ENCODE measurements at regions not wholly inside any gene's neighbourhood (a gene's known extent, or its start where the extent isn't known, plus 50 kb on each side); places are given as distances from the start of the nearest gene placed in this dataset.

DNA sequence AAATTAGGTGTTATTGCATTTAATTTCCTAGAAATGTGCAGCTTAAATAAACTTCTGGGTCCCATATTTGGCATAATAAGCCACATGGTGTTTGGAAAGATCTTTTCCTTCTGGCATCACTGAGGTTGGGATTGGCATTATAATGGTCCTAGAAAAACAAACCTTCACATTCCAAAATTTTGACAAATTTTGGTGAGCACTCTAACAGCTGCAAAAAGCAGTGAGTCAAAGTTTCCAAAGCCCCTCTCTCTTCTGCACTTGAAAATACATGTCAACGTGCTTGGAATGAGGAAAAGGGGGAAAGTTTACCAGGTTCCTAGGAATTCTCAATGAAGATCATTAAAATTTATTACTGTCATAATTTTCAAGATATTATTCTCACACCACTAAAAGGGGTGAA lies 77.8 kb upstream of the STK17B start:
- no peak for FAIRE-seq

DNA sequence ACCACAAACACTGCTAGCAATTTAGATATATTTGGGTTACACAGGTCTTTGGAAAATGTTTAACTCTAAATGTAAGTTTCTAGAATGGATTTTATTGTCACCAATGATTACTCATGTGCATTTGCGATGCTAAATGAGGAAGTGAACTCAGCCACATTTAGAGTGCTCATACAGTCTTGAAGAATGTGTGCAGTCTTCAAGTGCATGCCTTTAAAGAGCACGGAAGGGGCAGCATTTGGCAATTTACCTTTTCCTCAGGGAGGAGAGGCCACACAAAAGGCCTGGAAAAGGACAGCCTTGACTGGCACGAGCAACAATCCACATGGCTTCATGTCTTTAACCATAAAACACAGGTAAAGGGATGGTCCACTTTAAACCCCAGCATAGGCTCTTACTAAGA lies 78.5 kb upstream of the STK17B start:
- FAIRE-seq = no peak

DNA sequence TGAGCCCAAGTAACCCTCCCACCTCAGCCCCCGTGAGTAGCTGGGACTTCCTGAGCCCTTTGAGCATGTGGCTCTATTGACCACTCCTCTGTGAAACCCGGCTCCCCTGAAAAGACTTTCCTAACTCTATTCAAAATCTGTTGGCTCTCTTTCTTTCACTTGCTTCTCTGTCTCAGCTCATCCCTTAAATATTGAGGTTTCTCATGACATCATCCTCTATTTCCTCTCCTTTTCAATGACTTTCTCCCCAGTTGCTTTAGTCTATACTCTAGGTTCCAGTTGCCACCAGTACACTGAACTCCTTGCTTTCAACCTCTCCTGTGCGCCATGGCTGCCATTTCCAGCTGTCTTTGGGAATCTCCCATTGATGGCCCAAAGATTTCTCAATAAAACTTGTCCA lies 79.8 kb upstream of the STK17B start:
- FAIRE-seq = no peak

DNA sequence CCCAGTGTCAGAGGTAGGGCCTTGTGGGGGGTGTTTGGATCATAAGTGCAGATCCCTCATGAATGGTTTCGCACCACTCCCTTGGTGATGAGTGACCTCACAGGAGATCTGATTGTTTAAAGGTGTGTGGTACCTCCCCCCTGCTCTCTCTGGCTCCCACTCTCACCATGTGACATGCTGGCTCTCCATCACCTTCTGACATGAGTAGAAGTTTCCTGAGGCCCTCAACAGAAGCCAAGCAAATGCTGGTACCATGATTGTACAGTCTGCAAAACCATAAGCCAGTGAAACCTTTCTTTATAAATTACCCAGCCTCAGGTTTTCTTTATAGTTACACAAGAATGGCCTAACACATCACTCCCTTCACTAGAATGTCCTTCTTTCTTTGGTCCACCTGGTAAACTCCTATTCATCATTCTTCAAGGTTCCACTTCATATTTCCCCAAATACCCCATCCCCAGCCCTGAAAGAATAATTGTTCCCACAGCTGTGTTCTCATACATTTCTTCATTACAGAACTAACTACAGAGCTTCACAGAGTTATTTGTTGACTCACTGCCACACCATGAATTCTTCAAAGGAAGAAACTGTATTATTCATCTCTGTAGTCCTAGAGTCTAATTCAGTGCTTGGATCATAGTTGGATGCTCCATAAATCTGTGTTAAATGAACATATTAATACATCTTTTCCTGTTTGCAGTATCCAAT lies 81.2 kb upstream of the STK17B start:
- no peak for FAIRE-seq

DNA sequence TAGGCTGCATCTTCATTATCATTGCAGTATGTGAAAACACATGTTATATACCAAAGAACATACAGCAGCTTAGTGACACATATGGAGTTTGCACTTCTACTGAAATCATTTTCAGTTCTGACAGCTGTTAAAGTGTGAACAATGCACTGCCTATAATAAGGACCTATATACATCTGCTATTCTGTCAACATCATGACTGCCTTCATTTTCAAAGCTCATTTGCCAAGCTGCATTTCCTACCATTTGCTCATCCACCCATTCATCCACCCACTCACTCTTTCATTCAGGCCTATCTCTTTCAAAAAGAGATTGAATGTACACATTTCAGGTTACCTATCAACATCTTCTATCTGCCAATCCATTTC lies 81.7 kb upstream of the STK17B start:
- FAIRE-seq = no peak

DNA sequence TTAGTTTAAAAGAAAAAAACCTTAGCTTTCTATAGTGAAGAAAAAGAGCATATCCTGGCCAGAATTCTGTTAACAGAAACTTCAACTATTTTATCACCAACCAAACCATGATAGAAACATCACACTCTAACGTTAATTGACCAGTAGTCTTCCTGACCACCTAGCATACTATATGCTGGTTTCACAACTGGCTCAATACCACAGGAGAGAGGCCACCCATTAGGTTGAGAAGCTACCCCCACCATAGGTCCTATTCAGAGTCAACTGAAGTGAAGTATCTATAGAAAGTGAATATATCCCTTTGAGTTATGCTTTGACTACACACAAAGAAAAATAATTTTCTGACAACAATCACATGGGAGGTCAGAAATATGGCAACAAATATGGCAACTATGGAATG lies 85.2 kb upstream of the STK17B start:
- no peak for FAIRE-seq

DNA sequence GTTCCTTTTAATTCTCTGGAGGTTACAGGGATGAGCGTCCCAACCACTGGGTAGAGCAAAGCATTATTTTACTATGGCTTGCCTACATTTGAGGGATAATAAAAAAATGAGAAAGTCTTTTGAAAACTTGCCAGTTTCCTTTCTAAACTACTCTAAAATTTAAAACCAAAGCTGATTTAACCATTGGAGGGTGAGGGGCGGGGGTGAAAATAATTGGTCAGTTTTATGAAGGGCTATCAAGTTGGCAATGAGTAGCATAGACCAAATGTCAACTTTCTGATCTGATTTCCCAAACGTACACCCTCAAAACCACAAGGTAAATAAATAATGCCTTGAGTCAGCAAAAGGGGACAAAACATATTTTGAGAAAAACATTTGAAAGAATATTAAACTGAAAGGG lies 85.7 kb upstream of the STK17B start:
- FAIRE-seq = no peak

DNA sequence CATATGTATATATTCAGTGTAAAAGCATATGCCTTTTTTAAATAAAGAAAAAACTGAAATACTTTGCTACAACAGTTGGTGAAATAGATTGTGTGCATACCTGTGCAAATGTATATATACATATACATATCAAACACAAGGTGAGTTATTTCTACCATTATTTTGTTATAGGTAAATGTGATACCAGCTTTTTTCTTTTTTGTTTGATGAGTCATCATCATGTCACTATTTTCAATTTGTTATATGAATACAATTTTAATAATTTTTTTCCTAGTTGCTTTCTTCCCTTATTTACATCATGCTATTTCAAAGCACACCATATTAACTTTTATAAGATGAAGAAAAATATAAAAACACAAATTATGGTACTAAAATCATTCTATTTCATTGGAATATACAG lies 87.0 kb upstream of the STK17B start:
- no peak for FAIRE-seq

DNA sequence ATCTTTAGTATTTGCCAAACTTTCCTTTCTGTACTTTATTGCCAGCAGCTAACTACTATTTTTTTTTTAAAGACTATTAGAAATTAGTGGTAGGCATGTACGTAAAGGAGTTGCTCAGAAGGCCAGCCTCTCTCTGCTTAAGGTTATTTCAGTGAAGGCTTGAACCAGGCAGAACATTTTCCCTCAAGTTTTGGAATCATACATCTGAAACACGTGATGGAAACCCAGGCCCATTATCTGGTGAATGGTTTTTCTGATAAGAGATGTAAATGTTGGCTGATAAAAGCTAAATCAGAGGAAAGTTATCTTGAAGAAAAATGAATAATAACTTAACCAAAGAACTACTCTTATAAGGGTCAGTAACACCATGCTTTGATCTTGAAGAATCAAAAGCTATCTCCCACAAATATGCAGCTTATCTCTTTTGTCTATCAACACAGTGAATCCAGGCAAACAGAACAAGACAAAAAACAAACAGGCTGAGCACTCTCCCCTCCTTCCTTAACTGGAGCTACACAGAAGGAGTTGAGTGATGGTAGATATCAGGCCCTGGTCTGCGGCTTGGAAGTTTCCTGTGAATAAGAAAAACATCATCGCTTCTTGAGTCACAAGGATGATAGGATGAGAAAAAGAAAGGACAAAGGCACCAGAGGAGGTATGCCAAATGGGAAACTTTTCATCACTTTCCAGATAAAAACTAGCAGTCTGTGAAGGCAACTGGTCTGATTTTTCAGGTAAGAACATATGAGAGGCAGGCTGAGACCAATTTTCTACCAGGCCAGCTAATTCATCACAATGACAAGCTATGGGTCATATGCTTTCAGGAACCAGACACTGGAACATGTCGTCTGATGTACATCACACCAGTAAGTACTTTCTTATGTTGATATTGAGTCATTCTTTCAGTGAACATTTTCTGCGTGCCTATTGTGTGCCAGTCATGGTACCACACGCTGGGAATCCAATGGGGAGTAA lies 88.4 kb upstream of the STK17B start:
- no peak for FAIRE-seq

DNA sequence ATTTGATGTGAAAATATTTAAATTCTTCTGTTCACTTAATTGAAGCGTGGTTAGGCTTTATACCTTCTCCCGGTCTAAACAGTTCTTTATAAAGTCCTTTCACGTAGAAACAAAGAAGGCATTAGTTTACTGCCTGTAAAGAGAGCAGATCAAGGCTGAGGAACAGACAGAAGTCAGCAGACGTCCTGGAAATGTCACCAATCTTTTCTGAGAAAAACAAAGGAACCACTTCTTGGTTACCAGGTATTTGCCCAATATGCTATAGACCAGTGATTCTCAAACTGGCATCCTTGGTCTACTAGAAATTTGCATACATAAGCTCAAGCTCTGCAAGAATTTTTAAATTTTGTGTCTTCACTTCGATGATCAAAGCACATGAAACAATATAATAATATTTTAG lies 89.2 kb upstream of the STK17B start:
- FAIRE-seq = no peak

DNA sequence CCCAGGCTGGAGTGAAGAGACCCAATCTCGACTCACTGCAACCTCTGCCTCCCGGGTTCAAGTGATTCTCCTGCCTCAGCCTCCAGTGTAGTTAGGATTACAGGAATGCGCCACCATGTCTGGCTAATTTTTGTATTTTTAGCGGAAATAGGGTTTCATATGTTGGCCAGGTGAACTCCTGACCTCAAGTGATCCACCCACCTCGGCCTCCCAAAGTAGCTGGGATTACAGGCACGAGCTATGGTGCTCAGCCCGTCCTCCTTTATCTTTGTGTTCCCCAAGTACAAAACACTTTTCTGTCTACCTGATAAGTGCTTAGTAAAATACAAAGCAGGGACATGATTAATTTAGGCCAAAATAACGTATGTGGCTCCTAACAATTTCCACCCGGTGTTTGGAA lies 91.2 kb upstream of the STK17B start:
- no peak for FAIRE-seq

DNA sequence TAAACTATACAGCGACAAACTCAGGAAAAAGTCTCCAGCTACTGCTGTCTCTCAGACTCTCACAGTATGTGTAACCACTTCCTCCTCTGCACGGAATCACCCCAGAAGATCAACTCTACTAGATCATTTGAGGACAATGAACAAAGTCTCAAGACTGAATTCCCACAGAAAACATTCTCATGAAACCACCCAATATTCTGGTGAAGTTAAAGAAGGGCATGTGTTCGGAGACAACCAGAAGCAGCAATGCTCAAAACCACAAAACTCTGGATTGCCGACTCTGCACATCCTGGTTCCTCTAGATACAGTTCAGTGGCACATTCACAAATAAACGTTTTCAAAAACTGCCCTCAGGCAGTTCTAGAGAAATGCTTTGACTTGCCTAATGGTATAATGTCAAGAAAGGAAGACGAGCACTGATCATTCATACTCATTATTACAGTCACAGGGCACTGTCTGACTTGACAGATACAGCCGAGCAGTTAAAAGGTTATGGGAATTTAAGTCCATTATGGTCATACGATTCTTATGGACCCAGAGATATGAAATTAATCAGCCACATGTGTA lies 91.9 kb upstream of the STK17B start:
- FAIRE-seq = no peak

DNA sequence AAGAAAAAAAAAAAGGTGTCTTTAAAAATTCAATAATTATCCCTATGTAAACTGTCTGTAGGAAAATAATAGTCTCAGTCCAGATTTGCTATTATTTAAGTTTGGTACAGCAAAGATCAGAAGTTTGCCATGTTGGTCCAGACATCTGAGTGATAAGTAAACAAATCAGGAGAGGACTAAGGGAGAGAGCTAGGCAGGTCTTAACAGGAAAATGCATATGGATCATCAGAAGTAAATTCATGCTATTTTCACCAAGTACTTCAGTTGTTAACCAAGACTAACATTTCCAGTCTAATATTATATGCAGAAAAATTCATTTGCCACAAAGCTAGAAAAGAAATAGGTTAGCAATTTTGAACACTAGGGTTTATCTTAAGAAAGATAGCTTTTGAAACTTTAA lies 95.0 kb upstream of the STK17B start:
- no peak for FAIRE-seq

DNA sequence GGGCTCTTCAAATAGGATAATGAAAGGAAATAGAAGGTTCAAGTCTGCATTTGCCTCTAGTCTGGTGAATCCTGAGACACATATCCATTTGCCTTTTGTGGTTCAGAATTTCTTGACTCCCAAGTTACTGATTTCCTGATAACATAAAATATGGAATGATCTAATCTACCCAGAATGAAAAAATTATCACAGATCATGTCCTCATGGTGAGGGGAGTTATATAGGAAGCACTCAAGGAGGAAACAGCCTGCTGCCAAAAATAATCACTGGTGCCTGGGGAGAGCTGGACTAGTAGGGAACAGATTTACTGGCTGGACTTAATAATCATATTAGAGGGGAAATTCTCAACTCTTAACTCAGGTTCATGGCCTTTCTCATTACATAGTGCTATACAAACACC lies 95.5 kb upstream of the STK17B start:
- no peak for FAIRE-seq

DNA sequence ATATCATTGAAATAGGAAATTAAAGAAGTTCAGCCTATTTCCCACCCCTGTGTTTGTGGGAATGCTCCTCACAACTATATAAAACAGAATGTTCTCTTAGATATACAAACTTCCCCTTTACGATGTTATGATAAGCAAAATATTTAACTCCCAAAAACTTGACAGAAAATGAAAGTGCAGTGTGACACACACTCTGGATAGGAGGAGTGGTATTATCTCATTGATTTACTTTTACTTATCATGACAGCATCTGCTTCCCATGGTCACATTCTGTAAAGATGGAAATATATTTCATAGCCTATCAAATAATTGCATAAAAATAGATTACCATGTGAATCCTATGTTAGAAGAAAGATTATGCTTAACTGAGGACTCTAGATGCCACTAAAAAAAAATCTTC lies 96.6 kb upstream of the STK17B start:
- no peak for FAIRE-seq

DNA sequence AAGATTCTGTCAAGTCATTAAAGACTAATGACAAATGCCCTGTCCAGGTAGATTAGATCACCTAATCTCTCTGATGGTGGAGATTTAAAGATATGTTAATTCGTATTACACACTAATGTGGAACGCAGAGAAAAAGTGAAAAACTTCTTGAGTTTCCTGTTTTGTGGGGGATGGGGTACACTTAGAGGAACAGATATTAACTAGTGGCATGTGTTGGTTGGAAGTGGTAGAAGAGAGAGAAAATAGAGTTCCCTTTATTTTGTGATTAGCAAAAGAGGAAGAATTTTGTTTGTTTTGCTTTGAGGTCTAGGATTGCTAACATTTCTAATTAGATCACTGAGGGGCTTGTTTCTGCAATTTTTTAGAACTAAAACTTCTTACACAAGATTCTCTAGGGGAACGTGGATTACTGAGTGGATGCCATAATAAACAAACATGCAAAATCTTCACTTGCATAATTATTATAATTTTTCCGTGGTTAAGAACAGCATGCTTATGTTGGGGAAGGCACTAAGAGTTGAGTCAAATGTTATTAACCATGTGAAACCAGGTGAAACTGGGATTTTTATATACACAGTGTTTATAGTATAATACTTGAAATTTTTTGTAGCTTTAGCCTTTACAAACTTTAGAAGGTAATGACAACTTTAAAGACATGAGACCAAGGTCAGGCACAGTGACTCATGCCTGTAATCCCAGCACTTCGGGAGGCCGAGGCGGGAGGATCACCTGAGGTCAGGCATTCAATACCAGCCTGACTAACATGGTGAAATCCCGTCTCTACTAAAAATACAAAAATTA lies 97.4 kb upstream of the STK17B start:
- FAIRE-seq = no peak

DNA sequence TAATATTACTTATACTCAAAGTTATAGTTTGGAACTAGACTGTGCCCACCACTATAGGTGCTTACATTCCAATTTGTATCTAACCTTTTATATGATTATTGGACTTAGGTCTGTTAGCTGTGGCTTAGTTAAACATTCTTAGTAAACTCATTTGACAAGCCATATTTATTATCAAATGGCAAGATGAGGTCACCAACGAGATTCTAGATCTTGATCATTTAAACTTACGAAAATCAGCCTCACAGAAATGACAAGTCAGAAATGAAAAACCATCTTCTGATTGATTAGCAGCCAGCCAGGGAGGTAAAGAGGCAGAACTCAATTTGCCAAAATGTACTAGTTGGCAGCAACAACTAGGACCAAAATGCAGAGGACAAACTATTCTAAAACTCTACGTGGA lies 100.4 kb upstream of the STK17B start:
- no peak for FAIRE-seq

DNA sequence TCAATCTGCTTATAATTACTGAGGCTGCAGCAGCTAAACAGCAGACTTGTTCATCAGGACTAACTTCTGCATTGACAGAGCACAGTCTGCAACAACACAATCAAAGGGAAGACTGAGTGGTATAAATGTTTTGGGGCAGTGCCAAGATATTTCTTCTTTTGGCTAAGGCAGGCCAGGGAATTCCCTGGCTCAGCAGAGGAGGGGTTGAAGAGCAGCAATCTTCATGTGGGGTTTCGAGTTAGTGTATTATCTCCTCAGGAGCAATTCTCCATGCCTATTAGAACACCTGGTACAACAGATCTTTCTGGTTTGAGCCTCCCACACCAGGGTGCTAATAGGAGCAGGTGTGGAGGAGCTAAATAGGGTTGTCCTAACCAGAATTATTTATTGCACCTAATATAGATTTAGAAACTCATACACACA lies 103.0 kb upstream of the STK17B start:
- no peak for FAIRE-seq

DNA sequence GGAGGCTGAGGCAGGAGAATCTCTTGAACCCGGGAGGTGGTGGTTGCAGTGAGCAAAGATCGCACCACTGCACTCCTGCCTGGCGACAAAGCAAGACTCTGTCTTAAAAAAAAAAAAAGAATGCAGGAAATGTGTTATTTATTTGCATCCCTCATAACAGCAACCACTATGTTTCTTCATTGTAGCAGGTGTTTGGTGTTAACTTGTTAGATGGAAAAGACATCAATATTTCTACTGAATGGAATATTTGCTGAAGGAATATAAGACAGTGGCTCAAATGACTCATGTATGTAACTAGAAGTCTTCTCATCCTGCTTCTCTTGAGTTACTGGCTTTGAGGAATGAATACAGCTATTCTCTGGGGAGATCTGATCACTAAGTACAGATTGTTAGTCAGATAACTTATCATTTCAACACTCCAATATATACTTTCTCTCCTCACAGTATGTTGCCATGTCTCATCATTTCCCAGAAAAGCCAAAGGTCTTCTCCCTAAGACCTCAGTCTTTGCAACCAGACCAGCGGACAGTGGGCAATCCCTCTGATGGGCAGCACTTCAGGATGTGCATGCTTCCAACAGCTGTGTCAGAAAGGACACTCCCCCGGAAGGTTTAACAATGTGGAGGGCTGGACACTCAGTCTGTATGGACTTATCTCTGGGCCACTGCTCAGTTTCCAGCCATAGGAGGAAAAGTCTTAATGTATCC lies 104.4 kb upstream of the STK17B start:
- no peak for FAIRE-seq

DNA sequence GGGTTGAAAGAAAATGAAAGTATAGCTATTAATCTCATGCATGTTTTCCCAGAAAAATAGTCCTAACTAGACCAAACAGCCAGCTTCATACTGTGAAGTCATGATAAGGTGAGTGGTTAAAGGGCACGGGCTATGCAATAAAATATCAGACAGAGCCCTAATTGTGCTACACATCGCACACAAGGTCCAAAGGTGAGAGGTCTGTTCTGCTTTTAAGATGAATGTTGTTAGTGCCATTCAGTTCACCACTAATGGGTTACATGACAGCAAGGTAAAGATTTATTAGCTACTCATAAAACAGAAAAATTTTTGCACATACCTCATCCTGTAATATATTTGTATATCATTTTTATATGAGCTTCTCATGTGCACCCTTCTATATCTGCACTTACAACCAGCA lies 105.0 kb upstream of the STK17B start:
- FAIRE-seq = no peak

DNA sequence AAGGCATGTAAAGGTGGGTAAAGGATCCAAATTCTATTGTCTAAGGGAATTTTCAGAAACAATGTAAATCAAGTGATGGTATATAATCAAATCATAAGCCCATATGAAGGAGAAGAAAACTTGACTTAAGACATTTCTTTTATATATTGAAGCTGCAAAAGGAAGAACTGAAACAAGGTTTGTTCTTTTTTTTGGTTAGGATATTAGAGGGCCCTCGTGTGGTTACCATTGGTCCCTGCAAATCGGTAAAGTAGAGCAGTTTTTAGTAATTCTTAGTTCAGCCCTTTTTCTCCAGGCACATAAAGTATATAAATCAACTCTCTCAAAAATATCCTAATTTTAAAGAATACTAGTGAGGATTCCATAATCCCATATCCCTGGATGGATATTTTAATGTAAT lies 105.6 kb upstream of the STK17B start:
- FAIRE-seq = peak; percentile 84

DNA sequence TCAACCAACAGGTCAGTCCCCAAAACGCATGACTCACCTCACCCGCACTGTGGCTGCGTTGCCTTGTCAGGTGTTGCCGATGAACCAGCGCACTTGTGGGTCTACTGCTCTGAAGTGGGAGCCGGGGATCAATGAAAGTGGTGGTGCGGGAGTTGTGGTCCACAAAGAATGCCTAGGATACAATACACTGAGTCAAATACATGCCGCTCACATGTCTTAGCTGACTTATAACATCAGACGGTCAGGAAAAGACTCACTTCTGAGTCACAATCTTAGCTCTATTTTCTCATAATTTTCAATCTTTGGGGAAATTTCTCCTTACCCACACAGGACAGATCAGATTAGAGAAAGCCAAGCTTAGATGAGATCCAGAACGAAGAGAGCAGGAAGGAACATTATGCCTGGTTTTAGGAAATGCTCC lies 107.1 kb upstream of the STK17B start:
- FAIRE-seq = no peak

DNA sequence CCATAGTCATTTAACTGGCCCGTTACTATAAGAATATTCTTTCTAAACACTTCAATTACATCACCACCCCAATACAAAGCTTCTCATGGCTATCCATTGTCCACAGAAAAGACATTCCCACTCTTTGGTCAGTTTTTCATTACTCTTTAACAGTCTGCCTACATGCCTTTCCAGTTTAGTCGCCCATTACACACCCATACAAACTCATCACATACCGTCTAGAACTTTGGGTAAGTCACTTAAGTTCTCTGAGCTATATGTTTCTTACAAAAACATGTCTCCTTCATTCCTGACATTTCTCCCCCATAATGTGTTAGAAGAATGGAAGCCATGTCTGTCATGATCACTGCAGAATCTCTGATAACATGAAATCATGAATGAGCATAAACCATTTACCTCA lies 108.2 kb upstream of the STK17B start:
- no peak for FAIRE-seq

All from A204.1 (cell line).